ENCODE measurements at regions not wholly inside any gene's neighbourhood (a gene's known extent, or its start where the extent isn't known, plus 50 kb on each side); places are given as distances from the start of the nearest gene placed in this dataset.
"Not testable (repeated sequence)": the region's sequence is repeated elsewhere in the genome, so short reads cannot be mapped to it uniquely, and the experiment has no call there.

DNA sequence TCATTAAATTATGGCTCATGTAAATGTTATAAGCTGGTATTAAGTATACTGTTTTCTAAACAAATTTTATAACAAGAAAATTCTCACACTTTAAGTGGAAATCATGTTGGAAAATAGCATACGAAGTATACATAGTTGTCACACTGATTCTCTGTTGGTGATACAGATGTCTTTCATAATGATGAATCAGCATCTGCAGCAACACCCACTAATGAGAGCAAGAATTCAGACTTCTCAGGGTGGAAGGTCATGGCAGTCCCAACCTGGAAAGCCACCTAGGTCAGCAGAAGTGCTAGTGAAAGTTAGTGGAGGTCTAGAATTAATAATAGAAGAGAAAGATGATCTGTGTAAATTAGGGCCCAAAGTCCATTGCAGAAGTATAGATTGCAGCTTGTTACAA lies 719.7 kb upstream of the MIR17HG start:
- DNase-seq, result no peak

DNA sequence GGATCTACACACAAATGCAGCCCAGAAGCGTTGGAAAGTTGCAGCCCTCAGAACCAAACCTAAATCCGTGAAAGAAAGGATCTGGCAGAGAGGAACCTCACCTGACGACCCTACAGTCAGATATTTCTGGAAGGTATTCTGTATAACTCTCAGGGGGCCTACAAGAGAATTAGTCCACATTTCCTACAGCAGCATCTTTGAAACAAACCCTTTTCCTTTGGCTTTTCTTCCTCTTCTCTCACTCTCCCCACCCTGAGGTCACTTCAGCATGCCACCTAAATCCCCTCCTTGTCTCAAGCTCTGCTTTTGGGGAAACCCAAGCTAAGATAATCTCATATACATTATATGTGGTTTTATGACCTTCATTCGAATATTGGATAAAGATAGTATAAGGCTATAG lies 719.0 kb upstream of the MIR17HG start:
- DNase-seq, result no peak

DNA sequence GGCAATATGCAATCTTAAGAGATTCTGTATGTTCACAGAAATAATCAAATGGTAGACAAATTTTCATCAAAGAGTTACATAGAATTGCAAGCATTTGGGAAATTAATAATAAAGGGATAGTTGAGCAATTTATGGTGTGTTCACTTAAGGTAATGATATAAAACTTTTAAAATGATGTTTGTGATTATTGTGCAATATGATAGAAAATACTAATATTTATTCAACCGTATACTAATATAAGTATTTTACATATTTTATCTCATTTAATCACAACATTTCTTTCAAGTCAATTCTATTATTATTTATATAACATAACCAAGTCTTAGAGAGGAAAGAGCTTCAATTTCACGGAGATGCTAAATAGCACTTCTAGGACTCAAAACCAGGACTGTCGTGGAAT lies 716.8 kb upstream of the MIR17HG start:
- DNase-seq, result no peak

DNA sequence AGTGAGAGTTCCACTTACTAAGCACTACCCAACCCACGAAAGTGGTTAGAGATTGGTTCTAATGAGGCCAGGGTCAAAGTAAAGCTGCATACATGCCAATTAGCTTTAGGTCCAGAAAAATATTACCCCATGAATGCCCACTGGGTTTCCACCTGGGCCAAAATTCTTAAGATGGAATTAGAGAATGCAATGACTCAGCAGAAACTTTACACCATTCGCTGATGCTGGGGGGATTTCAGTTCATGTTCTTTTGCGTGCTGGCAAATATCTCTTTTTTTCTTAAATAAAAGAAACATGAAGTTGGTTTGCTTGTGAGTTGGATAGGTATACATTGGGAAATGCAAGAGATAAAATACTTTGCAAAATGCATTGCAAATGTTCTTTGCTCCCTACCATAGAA lies 715.3 kb upstream of the MIR17HG start:
- DNase-seq, result no peak

DNA sequence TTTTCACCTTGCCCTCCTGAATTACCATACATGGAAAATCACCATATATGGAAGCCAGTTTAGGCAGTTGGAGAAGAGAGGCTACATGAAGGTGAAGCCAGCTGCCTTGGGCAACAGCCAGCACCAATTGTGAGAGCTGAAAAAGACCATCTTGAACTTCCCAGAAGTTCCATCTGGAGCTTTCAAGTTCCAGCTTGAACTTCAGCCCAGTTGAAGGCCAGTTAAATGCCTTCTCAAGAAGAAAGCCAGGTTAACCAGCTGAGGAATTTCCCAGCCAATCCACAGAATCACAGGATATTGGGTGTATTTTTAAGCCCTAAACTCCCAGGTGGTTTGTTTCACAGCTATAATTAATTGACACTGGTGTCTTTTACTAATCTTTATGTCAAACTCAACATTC lies 713.6 kb upstream of the MIR17HG start:
- DNase-seq, result no peak

DNA sequence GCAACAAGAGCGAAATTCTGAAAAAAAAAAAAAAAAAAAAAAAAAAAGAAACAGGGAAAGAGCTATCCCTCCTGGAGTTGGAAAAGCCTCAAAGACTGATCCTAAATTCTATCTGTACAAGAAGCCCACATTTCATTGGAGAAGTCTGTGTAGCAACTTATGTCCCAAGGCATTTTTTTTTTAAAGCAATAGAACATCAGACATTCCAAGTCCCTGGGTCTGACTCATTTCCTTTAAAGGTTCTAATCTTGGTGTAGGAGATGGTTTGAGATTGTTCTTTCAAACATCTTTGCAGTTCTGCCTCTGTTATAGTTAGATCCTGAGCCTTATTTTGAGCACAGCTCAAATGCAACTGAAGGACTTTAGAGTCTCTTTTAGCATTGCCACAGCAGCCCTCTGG lies 706.5 kb upstream of the MIR17HG start:
- DNase-seq, result no peak

DNA sequence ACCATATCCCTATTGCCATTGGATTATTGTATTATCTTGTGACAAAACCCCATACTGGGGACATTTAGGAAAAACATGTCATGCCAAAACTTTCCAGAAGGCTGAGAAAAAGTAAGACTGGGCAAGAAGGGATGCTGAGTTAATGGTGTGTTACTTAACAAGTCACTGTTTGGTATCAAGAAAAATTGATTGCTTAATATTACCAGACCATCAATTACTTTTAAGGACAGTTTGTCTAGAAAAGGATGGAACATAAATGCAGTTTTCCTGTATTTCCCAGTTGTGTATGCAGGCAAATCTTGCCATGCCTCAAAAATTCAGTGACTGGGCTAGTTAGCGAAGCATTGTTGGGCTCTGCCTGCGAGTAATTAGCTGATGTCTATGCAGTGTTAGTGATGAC lies 705.6 kb upstream of the MIR17HG start:
- DNase-seq, result no peak

DNA sequence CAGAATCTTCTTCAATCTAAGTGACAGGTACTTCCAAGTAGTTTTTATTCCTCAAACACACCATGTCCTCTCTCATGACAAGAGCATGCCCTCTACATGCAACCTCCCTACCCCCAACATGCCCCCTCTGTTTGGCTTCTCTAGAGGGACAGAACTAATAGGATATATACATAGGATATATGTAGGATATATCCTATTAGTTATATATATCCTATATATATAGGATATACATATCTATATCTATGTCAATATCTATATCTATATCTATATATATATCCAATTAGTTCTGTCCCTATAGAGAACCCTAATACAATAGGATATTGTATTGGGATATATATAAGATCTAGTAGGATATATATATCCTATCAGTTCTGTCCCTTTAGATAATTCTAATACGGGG lies 701.9 kb upstream of the MIR17HG start:
- DNase-seq, result no peak

DNA sequence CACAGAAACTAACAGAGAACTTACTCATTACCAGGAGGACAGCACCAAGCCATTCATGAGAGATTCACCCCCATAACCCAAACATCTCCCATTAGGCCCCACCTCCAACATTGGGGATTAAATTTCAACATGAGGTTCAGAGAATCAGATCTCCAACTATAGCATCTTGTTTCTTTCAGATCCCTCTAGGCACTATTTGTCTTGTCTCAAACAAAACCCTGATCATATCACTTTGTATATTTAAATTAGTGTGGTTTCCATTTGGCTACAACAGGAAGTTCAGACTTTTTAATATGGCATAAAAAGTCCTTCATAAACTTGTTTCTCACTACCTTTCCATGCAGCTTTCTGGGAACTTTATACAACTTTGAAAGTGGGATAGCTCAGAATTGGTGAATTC lies 699.0 kb upstream of the MIR17HG start:
- no peak for DNase-seq

DNA sequence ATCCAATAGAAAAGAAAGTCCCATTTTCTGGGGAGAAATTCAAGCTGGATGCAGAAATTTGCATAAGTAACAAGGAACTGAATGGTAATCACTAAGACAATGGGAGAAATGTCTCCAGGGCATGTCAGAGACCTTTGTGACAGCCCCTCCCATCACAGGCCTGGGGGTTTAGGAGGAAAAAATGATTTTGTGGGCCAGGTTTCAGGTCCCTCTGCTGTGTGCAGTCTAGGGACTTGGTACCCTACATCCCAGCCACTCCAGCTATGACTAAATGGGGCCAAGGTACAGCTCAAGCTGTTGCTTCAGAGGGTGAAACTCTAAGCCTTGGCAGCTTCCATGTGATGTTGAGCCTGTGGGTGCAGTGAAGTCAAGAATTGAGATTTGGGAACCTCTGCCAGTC lies 695.5 kb upstream of the MIR17HG start:
- no peak for DNase-seq

DNA sequence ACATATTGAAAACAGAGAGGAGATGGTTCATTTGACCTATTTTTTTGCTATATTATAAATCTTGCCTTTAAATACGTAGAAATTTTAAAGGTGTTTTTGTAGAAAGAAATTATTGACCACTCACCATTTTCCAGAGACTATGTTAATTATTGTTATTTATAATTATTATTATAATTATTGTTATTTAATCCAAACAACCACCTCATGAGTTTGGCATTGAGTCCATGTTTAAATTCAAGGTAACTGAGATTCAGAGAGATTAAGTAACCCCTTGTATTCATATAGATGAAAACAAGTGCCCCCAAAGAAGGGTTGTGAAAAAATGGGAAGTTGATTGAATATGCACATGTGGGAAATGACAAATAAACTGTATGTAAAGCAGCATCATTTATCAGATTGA lies 692.5 kb upstream of the MIR17HG start:
- no peak for DNase-seq

DNA sequence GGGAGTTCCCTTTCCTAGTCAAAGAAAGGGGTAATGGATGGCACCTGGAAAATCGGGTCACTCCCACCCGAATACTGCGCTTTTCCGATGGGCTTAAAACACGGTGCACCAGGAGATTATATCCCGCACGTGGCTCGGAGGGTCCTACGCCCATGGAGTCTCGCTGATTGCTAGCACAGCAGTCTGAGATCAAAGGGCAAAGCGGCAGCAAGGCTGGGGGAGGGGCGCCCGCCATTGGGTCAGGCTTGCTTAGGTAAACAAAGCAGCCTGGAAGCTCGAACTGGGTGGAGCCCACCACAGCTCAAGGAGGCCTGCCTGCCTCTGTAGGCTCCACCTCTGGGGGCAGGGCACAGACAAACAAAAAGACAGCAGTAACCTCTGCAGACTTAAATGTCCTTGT lies 683.3 kb upstream of the MIR17HG start:
- not testable (repeated sequence) for DNase-seq

DNA sequence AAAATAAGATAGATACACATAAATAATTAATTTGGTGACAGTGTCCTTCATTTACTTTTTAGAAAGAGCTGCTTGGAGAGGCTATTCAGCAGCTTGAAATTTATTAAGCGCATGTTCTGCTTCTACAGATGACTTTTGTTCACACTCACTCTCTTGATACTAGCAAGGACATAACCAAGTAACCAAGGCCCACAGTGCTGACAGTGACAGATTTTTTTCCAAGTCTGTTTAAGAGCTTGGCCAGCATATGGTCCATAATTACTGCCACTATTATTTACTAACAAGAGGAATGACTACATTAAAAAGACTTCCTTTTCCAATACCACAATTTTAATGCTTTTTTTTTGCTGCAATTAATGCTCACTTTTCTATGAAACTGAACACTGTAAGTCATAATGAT lies 673.7 kb upstream of the MIR17HG start:
- no peak for DNase-seq

DNA sequence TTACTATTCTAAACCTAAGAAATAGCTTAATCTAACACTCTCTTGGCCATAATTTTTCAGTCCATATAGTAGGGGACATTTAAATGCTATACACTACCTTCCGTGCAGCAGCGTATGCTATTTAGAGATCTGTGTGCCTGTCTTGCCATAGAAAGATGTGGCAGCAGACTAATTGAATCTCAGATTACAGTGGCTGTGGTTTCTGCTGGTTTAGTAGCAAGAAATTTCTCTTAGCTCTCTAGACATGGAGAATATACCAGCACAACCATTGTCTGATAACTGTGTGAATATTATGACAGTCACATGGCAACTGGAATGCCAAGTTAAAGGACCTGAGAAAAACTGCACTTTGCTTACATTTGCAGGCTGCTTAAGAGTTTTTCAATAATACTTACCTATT lies 672.4 kb upstream of the MIR17HG start:
- DNase-seq, result no peak

DNA sequence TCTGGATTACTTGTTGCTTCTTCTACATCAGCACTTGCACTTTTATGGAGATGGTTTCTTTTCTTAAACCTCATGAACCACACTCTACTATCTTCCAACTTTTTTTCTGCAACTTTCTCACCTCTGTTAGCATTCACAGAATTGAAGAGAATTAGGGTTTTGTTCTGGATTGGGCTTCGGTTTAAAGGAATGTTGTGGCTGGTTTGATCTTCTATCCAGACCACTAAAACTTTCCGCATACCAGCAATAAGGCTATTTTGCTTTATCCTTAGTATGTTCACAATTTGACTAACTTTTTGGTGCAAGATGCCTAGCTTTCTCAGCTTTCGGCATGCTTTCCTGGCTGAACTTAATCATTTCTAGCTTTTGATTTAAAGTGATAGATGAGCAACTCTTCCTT lies 666.7 kb upstream of the MIR17HG start:
- no peak for DNase-seq

DNA sequence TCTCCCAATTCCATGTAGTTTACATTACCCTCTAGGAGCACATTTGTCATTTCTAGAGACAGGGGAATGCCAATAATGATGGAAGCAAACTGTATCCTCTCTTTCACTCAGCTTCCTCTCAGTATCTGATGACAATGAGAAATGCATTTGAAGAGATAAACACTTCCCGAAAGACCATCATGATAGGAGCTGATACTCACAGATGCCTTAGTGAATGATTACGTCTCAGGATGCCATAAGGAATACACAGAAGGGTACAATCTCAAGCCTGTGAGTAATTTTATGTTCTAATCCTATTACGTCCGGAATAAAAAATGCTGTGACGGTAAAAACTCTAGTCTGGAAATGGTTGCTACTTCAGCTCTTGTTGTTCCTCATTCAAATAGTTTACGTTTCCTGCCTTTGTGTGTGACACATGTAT lies 663.8 kb upstream of the MIR17HG start:
- no peak for DNase-seq

DNA sequence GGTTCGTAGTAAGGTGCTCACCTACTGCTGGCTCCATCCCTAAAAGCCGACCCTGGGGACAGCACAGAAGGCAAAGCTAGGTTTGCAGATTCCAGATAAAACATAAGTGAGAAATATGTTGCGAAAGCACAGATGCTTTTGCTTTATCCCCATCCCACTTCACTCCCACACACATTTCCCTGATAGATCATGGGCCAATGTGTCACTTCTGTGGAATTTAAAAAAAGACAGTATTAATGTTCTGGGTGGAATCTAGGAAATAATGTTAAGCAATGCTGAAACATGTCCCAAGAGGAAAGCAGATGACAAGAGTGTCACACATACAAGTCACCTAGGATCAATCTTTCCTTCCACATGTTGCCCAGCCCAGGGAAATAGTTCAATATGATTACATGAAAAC lies 661.0 kb upstream of the MIR17HG start:
- no peak for DNase-seq

DNA sequence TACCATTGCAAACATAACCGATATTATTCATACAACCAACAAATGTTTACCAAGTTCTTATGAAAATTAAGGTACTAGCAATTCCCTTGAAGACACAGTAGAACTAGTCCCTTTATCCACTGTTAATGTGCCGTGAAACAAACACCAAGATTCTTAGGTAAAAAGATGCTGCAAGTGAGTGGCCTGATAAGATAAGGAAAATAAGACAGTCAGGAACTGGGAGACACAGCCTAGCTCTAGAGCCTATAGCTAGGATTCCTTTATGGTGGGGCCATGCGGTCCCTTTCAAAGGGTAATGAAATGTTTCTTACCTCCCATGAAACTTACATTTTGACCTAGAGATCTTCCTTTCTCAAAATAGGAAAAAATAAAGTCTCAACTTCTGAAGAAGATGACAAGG lies 658.4 kb upstream of the MIR17HG start:
- no peak for DNase-seq

DNA sequence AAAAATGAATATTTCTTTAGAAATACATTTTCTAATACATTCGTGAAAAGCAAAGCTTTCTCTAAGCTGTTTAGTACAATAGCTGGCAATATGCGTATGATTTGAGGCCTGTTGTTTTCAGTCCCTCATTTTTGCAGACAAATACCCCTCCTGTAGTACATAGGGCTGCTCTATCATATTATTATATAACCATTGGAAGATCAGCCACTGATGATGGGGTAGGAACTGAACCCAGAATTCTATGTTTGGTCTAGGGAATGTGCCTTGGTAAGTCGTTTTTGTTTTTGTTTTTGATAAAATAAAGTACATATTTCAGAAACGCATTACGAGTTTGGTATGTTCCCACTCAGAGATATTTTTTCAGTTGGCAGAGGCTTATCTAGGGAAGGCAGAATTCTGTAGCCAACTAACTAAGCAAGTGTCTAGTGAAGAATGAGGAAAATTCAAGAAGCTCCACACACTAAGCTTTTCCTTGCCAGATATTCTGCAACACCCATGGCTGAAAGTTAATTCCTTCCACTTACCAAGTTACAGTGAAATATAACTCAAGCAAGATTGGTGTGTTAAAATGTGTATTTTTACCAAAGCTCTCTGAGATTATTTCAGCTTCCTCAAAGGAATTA lies 656.9 kb upstream of the MIR17HG start:
- no peak for DNase-seq

DNA sequence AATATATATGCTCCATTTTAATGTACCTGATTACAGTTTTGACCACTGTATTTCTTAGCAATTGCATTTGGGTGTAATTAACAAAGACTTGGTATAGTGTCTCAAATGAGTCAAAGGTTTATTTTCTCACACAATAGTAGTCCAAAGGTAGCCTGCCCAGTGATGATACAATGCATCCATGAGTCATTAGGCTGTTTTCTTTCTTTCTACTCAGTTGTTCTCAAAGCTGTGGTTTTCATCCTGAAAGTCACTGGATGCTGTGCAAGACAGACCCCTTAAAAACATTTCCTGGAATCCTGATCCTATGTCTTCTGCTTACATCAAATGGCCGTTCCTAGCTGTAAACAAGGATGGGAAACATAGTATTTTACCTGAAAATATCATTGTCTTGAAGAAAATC lies 651.2 kb upstream of the MIR17HG start:
- no peak for DNase-seq

DNA sequence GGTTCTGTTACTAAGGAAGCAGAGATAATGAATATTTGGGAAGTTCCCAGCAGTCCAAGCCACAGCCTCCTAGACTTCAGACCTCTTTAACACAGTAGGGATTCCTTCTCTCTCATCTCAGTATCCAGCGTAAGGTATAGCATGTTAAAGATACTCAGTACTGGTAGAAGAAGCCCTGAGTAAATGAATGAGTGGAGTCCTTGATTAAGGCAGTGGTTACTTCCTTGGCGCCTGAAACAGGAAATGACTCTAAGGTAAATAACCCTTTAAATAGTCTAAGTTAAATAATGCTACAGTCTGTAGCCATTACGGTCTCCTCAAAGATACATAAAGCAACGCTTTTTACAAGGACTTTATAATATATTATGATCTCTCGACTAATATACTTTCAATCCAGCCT lies 650.8 kb upstream of the MIR17HG start:
- no peak for DNase-seq

DNA sequence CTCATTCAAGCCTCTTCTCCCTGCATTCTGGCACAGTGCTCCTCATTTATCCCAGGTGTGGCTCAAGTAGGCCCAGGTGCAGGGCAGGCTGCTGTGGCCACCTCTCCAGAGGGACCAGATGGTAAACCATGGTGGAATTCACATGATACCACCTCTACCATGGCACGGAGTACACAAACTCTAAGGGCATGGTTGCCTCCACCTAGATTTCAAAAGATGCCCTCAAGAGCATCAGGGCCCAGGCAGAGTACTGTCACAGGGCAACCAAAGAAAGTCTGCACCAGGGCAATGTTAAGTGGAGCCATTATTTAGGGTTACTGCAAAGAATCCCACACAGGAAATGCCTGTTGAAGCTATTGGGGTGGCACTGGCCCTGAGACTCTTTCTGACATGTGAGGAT lies 647.1 kb upstream of the MIR17HG start:
- no peak for DNase-seq

DNA sequence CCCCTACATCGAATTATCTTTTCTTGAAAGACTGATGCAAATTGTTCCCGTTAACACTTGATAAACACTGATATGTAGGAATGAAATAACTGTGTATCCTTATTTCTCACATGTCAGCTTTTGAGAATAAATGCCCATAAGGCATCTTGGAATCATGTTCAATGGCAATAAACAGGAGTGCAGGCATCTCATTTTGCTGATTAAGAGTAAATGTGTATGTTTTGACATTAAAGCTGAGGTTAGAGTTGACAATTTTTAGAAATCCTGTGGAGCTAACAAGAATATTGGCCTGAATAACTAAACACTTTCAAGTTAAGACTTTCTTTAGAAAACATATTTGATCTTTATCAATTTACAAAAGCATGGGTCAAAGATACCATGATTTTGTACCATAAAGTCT lies 646.2 kb upstream of the MIR17HG start:
- DNase-seq, result no peak

DNA sequence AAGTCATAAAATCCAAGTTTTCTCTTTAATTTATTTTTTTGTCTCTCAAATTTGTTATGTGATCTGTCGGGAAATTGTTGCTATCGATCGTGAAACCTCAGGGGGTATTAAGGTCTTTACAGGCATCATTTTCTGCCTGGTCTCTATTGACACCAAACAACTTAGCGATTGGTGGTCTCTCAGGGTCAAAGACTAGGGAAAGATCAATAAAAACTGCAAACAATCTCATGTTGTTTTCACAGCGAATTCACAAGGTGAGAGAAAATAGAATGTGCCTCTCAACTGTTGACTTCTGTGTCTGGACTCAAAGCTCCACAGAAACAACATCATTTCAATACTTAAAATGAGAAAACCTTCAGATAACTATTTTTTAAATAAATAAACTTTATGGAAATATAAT lies 645.4 kb upstream of the MIR17HG start:
- no peak for DNase-seq

DNA sequence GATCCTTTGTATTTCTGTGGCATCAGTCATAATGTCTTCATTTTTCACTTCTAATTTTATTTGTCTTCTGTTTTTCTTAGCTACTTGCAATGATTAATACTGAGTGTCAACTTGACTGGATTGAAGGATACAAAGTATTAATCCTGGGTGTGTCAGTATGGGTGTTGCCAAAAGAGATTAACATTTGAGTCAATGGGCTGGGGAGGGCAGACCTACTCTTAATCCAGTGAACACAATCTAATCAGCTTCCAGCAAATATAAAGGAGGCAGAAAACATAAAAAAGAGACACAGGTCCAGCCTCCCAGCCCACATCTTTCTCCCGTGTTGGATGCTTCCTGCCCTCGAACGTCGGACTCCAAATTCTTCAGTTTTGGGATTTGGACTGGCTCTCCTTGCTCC lies 640.9 kb upstream of the MIR17HG start:
- no peak for DNase-seq

Data from hypothalamus (tissue), 51 donors.